Astrocyte (in vitro differentiated cells and primary cell): ENCODE measurements at regions not wholly inside any gene's neighbourhood (a gene's known extent, or its start where the extent isn't known, plus 50 kb on each side); places are given as distances from the start of the nearest gene placed in this dataset.
"Not testable (repeated sequence)": the region's sequence is repeated elsewhere in the genome, so short reads cannot be mapped to it uniquely, and the experiment has no call there.

Experiments used
- EZH2 ChIP-seq: IDR thresholded peaks from 2 replicates; pipeline ENCODE4 v1.6.1; 2012; ENCODE audit warnings: mild to moderate bottlenecking, low read length, inconsistent platforms; ENCODE audit not compliant: insufficient read depth
- TF ChIP-seq, protein P1 (sequence below): IDR thresholded peaks from 2 replicates; pipeline ENCODE4 v1.5.1; 2011; ENCODE audit warnings: low read depth, mild to moderate bottlenecking, inconsistent platforms, low read length, moderate library complexity; ENCODE audit not compliant: insufficient read depth

DNA sequence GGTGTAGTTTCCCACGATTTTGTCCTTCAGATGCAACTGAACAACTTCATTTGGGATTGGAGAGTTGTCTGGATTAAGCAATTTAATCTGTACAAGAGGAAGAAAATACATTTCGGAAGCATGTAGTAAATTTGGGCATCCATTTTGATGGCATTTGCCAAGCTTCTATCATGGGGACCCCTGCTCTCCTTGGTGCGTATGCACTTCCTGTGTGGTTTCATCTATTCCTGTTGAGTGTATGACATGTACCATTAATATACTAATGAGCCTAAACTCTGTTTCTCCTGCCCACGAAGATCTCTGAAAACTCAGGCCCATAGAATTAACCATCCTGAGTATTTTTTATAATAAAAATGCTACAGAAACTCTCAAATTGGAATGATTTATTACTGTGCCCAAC, 105.2 kb downstream of the DDX11 start:
- TF ChIP-seq, protein P1, sequence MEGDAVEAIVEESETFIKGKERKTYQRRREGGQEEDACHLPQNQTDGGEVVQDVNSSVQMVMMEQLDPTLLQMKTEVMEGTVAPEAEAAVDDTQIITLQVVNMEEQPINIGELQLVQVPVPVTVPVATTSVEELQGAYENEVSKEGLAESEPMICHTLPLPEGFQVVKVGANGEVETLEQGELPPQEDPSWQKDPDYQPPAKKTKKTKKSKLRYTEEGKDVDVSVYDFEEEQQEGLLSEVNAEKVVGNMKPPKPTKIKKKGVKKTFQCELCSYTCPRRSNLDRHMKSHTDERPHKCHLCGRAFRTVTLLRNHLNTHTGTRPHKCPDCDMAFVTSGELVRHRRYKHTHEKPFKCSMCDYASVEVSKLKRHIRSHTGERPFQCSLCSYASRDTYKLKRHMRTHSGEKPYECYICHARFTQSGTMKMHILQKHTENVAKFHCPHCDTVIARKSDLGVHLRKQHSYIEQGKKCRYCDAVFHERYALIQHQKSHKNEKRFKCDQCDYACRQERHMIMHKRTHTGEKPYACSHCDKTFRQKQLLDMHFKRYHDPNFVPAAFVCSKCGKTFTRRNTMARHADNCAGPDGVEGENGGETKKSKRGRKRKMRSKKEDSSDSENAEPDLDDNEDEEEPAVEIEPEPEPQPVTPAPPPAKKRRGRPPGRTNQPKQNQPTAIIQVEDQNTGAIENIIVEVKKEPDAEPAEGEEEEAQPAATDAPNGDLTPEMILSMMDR: not testable (repeated sequence)
- TF ChIP-seq EZH2: not testable (repeated sequence)
